Glutamatergic neuron (in vitro differentiated cells): ENCODE measurements at regions not wholly inside any gene's neighbourhood (a gene's known extent, or its start where the extent isn't known, plus 50 kb on each side); places are given as distances from the start of the nearest gene placed in this dataset.

Source experiments
- DNase-seq: peaks from one replicate; pipeline ENCODE4 v3.0.0; 2022
- H3K27ac Mint-ChIP-seq: one replicate; pipeline ENCODE4 v1.8.0; 2020; ENCODE audit warnings: mild to moderate bottlenecking, mixed read lengths, inconsistent platforms; ENCODE audit not compliant: unreplicated experiment
- H3K27me3 Mint-ChIP-seq: one replicate; pipeline ENCODE4 v1.8.0; 2020; ENCODE audit warnings: mild to moderate bottlenecking, moderate library complexity, mixed read lengths, inconsistent platforms; ENCODE audit not compliant: unreplicated experiment
- H3K36me3 Mint-ChIP-seq: one replicate; pipeline ENCODE4 v1.8.0; 2020; ENCODE audit warnings: mild to moderate bottlenecking, mixed read lengths, inconsistent platforms; ENCODE audit not compliant: unreplicated experiment
- H3K4me1 Mint-ChIP-seq: one replicate; pipeline ENCODE4 v1.8.0; 2020; ENCODE audit warnings: mild to moderate bottlenecking, low read depth, mixed read lengths, inconsistent platforms; ENCODE audit not compliant: unreplicated experiment
- H3K4me3 Mint-ChIP-seq: one replicate; pipeline ENCODE4 v1.8.0; 2020; ENCODE audit warnings: mild to moderate bottlenecking, mixed read lengths, inconsistent platforms; ENCODE audit not compliant: unreplicated experiment
- H3K9me3 Mint-ChIP-seq: one replicate; pipeline ENCODE4 v1.8.0; 2020; ENCODE audit warnings: mild to moderate bottlenecking, moderate library complexity, mixed read lengths, inconsistent platforms; ENCODE audit not compliant: unreplicated experiment
- TF ChIP-seq, protein P1 (sequence below): fragments of 200-600 bp; sonication (generic); IDR thresholded peaks from one replicate; pipeline ENCODE4 v1.5.0; 2021; ENCODE audit not compliant: partially characterized antibody, unreplicated experiment

DNA sequence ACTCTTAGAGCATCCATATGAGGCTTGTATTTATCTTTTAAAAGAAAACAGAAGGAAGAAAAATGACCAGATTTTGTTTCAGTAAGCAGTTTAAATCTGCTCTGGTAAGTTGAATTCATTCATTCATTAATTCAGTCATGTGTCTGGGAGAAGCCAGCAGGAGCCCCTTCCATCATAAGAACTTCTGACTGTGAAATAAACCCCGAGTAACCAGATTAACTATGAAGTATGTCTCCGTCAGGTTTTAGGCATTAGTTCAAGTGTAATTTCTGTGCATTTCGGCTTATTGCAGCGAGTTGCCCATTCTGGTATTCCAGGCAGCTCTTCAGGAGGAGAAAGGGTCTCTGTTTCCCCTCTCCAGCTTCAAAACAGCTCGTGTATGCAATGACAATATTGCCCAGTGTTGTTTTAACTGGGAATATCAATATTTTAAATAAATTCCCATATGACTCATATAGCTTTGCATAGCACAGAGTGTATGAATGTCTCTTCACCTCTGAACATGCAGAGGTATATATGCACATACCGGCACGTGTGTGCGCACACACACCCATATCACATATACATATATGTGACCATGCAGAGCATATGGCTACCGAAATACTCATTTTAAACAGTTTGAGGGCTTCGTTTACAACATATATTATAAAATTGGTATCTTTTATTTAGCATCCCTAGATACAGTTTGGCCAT lies 255.3 kb downstream of the BCOR start:
- peaks cover 9% of the 10 kb centered on the region for H3K4me1 Mint-ChIP-seq
- peaks cover 1% of the 10 kb centered on the region for H3K27me3 Mint-ChIP-seq
- TF ChIP-seq, protein P1, sequence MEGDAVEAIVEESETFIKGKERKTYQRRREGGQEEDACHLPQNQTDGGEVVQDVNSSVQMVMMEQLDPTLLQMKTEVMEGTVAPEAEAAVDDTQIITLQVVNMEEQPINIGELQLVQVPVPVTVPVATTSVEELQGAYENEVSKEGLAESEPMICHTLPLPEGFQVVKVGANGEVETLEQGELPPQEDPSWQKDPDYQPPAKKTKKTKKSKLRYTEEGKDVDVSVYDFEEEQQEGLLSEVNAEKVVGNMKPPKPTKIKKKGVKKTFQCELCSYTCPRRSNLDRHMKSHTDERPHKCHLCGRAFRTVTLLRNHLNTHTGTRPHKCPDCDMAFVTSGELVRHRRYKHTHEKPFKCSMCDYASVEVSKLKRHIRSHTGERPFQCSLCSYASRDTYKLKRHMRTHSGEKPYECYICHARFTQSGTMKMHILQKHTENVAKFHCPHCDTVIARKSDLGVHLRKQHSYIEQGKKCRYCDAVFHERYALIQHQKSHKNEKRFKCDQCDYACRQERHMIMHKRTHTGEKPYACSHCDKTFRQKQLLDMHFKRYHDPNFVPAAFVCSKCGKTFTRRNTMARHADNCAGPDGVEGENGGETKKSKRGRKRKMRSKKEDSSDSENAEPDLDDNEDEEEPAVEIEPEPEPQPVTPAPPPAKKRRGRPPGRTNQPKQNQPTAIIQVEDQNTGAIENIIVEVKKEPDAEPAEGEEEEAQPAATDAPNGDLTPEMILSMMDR = no peak
- H3K36me3 Mint-ChIP-seq = no peaks in the 10 kb centered on the region
- DNase-seq = no peak
- no peaks in the 10 kb centered on the region for H3K9me3 Mint-ChIP-seq
- H3K4me3 Mint-ChIP-seq = no peak overlapping the region
- H3K27ac Mint-ChIP-seq = no peak overlapping the region

DNA sequence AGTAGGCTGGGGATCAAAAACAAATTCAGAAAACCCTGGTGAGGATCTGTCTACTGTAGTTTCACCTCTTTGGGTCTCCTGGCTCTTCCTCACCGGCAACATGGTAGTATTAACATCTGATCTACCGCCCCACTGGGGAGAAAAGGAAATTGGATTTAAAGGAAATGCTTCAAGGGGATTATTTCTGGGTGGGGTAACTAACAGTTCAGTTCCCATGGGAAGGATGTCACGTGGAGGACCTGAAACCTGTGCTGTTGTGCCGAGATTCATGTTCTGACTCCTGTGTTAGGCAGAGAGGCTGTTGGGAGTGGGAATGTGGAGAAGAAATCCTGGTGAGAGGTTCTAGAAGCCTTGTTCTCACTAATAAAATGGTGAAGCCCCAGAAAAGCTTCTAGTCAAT lies 254.4 kb downstream of the BCOR start:
- H3K9me3 Mint-ChIP-seq = no peaks in the 10 kb centered on the region
- no peak for DNase-seq
- H3K4me3 Mint-ChIP-seq = no peak overlapping the region
- no peak overlapping the region for H3K27ac Mint-ChIP-seq
- TF ChIP-seq, protein P1 = no peak
- H3K4me1 Mint-ChIP-seq = peaks cover 9% of the 10 kb centered on the region
- H3K27me3 Mint-ChIP-seq = peaks cover 1% of the 10 kb centered on the region
- no peaks in the 10 kb centered on the region for H3K36me3 Mint-ChIP-seq

- H3K4me1 Mint-ChIP-seq = peaks cover 12% of the 10 kb centered on the region
- no peak overlapping the region for H3K27ac Mint-ChIP-seq
- peaks cover 1% of the 10 kb centered on the region for H3K27me3 Mint-ChIP-seq
- H3K36me3 Mint-ChIP-seq = no peaks in the 10 kb centered on the region
- no peak overlapping the region for H3K4me3 Mint-ChIP-seq
- TF ChIP-seq, protein P1 = no peak
- no peaks in the 10 kb centered on the region for H3K9me3 Mint-ChIP-seq
- DNase-seq = no peak
Measured at GRCh38 chrX:39845233-39845632, 252.5 kb downstream of the BCOR start.

DNA sequence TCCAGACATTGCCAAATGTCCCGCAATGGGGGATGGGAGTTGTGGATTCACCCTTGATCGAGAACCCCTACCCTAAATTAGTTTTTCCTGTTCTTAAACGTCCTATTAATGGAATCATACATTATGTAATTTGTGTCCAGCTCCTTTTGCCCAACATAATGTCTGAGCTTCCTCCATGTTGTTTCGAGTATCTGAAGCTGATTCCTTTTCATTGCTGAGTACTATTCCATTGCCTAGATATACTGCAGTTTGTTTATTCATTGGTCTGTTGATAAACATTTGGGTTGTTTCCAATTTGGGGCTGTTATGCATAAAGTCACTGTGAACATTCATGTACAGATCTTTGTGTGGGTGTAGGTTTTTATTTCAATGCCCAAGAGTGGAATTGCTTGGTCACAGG lies 251.3 kb downstream of the BCOR start:
- Mint-ChIP-seq H3K27me3 (peaks cover 1% of the 10 kb centered on the region), H3K9me3 (no peaks in the 10 kb centered on the region), H3K4me3 (no peak overlapping the region)

GRCh38 chrX:39848243-39848642 lies 249.5 kb downstream of the BCOR start:
- Mint-ChIP-seq H3K36me3 (no peaks in the 10 kb centered on the region), H3K9me3 (no peaks in the 10 kb centered on the region), H3K27me3 (peaks cover 1% of the 10 kb centered on the region), H3K4me3 (no peak overlapping the region), H3K4me1 (peaks cover 21% of the 10 kb centered on the region), H3K27ac (no peak overlapping the region)
- no peak for DNase-seq
- TF ChIP-seq, protein P1 = no peak

More for the DNA sequence above, 251.3 kb downstream of the BCOR start:
- no peak for DNase-seq
- no peak overlapping the region for H3K27ac Mint-ChIP-seq
- H3K36me3 Mint-ChIP-seq = no peaks in the 10 kb centered on the region
- peaks cover 17% of the 10 kb centered on the region for H3K4me1 Mint-ChIP-seq
- TF ChIP-seq, protein P1 = no peak
